Activated naive CD4-positive, alpha-beta T cell treated with anti-CD3 and anti-CD28 coated beads for 36 hours (primary cell): ENCODE measurements at regions not wholly inside any gene's neighbourhood (a gene's known extent, or its start where the extent isn't known, plus 50 kb on each side); places are given as distances from the start of the nearest gene placed in this dataset.
"Not testable (repeated sequence)": the region's sequence is repeated elsewhere in the genome, so short reads cannot be mapped to it uniquely, and the experiment has no call there.

Experiments
- CTCF ChIA-PET: fragments of 350-600 bp; sonication (Branson Sonifier 250); formaldehyde crosslinking; loops from one replicate; lab custom pipeline; 2021; ENCODE audit warnings: antibody characterized with exemption; lab: Charles Lee
- DNase-seq: peaks from one replicate; pipeline ENCODE4 v3.0.0-alpha.2; 2020
- H3K27ac Mint-ChIP-seq: one replicate; pipeline ENCODE4 v1.8.0; 2021; ENCODE audit warnings: mild to moderate bottlenecking, mixed read lengths
- H3K27me3 Mint-ChIP-seq: one replicate; pipeline ENCODE4 v1.8.0; 2021; ENCODE audit warnings: low read depth, mixed read lengths
- H3K36me3 Mint-ChIP-seq: one replicate; pipeline ENCODE4 v1.8.0; 2021; ENCODE audit warnings: low read depth, mixed read lengths
- H3K4me1 Mint-ChIP-seq: one replicate; pipeline ENCODE4 v1.8.0; 2021; ENCODE audit warnings: low read depth, mixed read lengths
- H3K4me3 Mint-ChIP-seq: one replicate; pipeline ENCODE4 v1.8.0; 2021; ENCODE audit warnings: mild to moderate bottlenecking, moderate library complexity, mixed read lengths
- H3K9me3 Mint-ChIP-seq: one replicate; pipeline ENCODE4 v1.8.0; 2021; ENCODE audit warnings: mixed read lengths
- intact Hi-C: fragments of 100-400 bp; cut with micrococcal nuclease; formaldehyde crosslinking; loops from one replicate; pipeline ENCODE4 v1.15.1; 2023

- Mint-ChIP-seq H3K27me3 (no peaks in the 10 kb centered on the region), H3K27ac (no peak overlapping the region), H3K4me3 (no peak overlapping the region), H3K9me3 (peaks cover 2% of the 10 kb centered on the region), H3K36me3 (no peaks in the 10 kb centered on the region), H3K4me1 (no peaks in the 10 kb centered on the region)
- intact Hi-C loops, result no loop called here
- DNase-seq, result no peak
- CTCF ChIA-PET, result no interaction called here
Observed at GRCh38 chr14:40222996-40223395, 790.8 kb upstream of the FBXO33 start.

GRCh38 chr14:40221428-40221827, 789.2 kb upstream of the FBXO33 start:
- DNase-seq, result no peak
- Mint-ChIP-seq H3K27me3 (no peaks in the 10 kb centered on the region), H3K4me3 (no peak overlapping the region), H3K36me3 (no peaks in the 10 kb centered on the region), H3K27ac (no peak overlapping the region), H3K4me1 (no peaks in the 10 kb centered on the region), H3K9me3 (peaks cover 3% of the 10 kb centered on the region)
- CTCF ChIA-PET, result no interaction called here
- intact Hi-C loops, result no loop called here

- Mint-ChIP-seq H3K36me3 (no peaks in the 10 kb centered on the region), H3K27me3 (no peaks in the 10 kb centered on the region), H3K4me3 (no peak overlapping the region), H3K4me1 (no peaks in the 10 kb centered on the region), H3K27ac (no peak overlapping the region), H3K9me3 (peaks cover 6% of the 10 kb centered on the region)
- intact Hi-C loops, result no loop called here
- CTCF ChIA-PET, result no interaction called here
- no peak for DNase-seq
Observed at GRCh38 chr14:40219032-40219431, 786.8 kb upstream of the FBXO33 start.

GRCh38 chr14:40218282-40218941, 786.2 kb upstream of the FBXO33 start:
- H3K36me3 Mint-ChIP-seq, result no peaks in the 10 kb centered on the region
- no peak overlapping the region for H3K4me3 Mint-ChIP-seq
- no peaks in the 10 kb centered on the region for H3K4me1 Mint-ChIP-seq
- CTCF ChIA-PET, result no interaction called here
- H3K27ac Mint-ChIP-seq, result no peak overlapping the region
- intact Hi-C loops, result no loop called here
- DNase-seq, result no peak
- H3K9me3 Mint-ChIP-seq, result peaks cover 6% of the 10 kb centered on the region
- no peaks in the 10 kb centered on the region for H3K27me3 Mint-ChIP-seq

- no peak overlapping the region for H3K27ac Mint-ChIP-seq
- no peak overlapping the region for H3K4me3 Mint-ChIP-seq
- H3K36me3 Mint-ChIP-seq, result no peaks in the 10 kb centered on the region
- CTCF ChIA-PET, result no interaction called here
- no peaks in the 10 kb centered on the region for H3K4me1 Mint-ChIP-seq
- intact Hi-C loops, result no loop called here
- DNase-seq, result no peak
- H3K27me3 Mint-ChIP-seq, result no peaks in the 10 kb centered on the region
- H3K9me3 Mint-ChIP-seq, result peaks cover 7% of the 10 kb centered on the region
Observed at GRCh38 chr14:40216976-40217375, 784.7 kb upstream of the FBXO33 start.

GRCh38 chr14:40216408-40216807, 784.2 kb upstream of the FBXO33 start:
- H3K27me3 Mint-ChIP-seq, H3K27ac Mint-ChIP-seq, H3K4me3 Mint-ChIP-seq, CTCF ChIA-PET, H3K4me1 Mint-ChIP-seq, intact Hi-C loops, H3K9me3 Mint-ChIP-seq, DNase-seq, H3K36me3 Mint-ChIP-seq: not testable (repeated sequence)

GRCh38 chr14:40213701-40214100, 781.5 kb upstream of the FBXO33 start:
- H3K27ac Mint-ChIP-seq, result no peak overlapping the region

GRCh38 chr14:40204441-40205175, 772.4 kb upstream of the FBXO33 start:
- DNase-seq, result no peak

More at GRCh38 chr14:40213701-40214100, 781.5 kb upstream of the FBXO33 start:
- Mint-ChIP-seq H3K27me3 (no peaks in the 10 kb centered on the region), H3K4me3 (no peak overlapping the region), H3K4me1 (no peaks in the 10 kb centered on the region), H3K9me3 (peaks cover 12% of the 10 kb centered on the region), H3K36me3 (no peaks in the 10 kb centered on the region)
- CTCF ChIA-PET, result interaction anchor here (0.6 kb wide), 1 partner anchor 904 kb away, joined by 3 read pairs; no protein-coding TSS in a partner anchor
- DNase-seq, result no peak
- intact Hi-C loops, result no loop called here

GRCh38 chr14:40199101-40199500, 766.9 kb upstream of the FBXO33 start:
- H3K4me1 Mint-ChIP-seq, result no peaks in the 10 kb centered on the region
- intact Hi-C loops, result no loop called here
- no peaks in the 10 kb centered on the region for H3K27me3 Mint-ChIP-seq
- H3K4me3 Mint-ChIP-seq, result no peak overlapping the region
- H3K9me3 Mint-ChIP-seq, result peaks cover 1% of the 10 kb centered on the region
- H3K36me3 Mint-ChIP-seq, result no peaks in the 10 kb centered on the region
- no peak overlapping the region for H3K27ac Mint-ChIP-seq
- CTCF ChIA-PET, result interaction anchor here (0.7 kb wide), 1 partner anchor 178 kb away, joined by 3 read pairs; no protein-coding TSS in a partner anchor
- DNase-seq, result no peak

More at GRCh38 chr14:40204441-40205175, 772.4 kb upstream of the FBXO33 start:
- Mint-ChIP-seq H3K4me1 (no peaks in the 10 kb centered on the region), H3K4me3 (no peak overlapping the region), H3K36me3 (no peaks in the 10 kb centered on the region), H3K27ac (no peak overlapping the region), H3K9me3 (peaks cover 8% of the 10 kb centered on the region), H3K27me3 (no peaks in the 10 kb centered on the region)
- intact Hi-C loops, result no loop called here
- CTCF ChIA-PET, result no interaction called here

- H3K4me1 Mint-ChIP-seq, result no peaks in the 10 kb centered on the region
- H3K4me3 Mint-ChIP-seq, result no peak overlapping the region
- no peak for DNase-seq
- H3K9me3 Mint-ChIP-seq, result peaks cover 1% of the 10 kb centered on the region
- no peak overlapping the region for H3K27ac Mint-ChIP-seq
- H3K36me3 Mint-ChIP-seq, result no peaks in the 10 kb centered on the region
- no peaks in the 10 kb centered on the region for H3K27me3 Mint-ChIP-seq
- CTCF ChIA-PET, result no interaction called here
- intact Hi-C loops, result no loop called here
Observed at GRCh38 chr14:40197344-40197743, 765.1 kb upstream of the FBXO33 start.

GRCh38 chr14:40188006-40188405, 755.8 kb upstream of the FBXO33 start:
- intact Hi-C loops, result no loop called here
- no peaks in the 10 kb centered on the region for H3K4me1 Mint-ChIP-seq
- CTCF ChIA-PET, result no interaction called here
- no peak for DNase-seq
- no peaks in the 10 kb centered on the region for H3K27me3 Mint-ChIP-seq
- H3K9me3 Mint-ChIP-seq, result no peaks in the 10 kb centered on the region
- no peak overlapping the region for H3K27ac Mint-ChIP-seq
- no peaks in the 10 kb centered on the region for H3K36me3 Mint-ChIP-seq
- no peak overlapping the region for H3K4me3 Mint-ChIP-seq

GRCh38 chr14:40164083-40164482, 731.9 kb upstream of the FBXO33 start:
- Mint-ChIP-seq H3K27me3 (no peaks in the 10 kb centered on the region), H3K4me1 (no peaks in the 10 kb centered on the region), H3K4me3 (no peak overlapping the region), H3K36me3 (no peaks in the 10 kb centered on the region), H3K27ac (no peak overlapping the region), H3K9me3 (peaks cover 3% of the 10 kb centered on the region)
- no peak for DNase-seq
- intact Hi-C loops, result no loop called here
- CTCF ChIA-PET, result no interaction called here

GRCh38 chr14:40139657-40140056, 707.4 kb upstream of the FBXO33 start:
- no peak for DNase-seq
- intact Hi-C loops, result loop anchor here (1.0 kb wide), 1 partner anchor 9 kb away; no protein-coding TSS in a partner anchor
- no peaks in the 10 kb centered on the region for H3K36me3 Mint-ChIP-seq
- H3K27ac Mint-ChIP-seq, result no peak overlapping the region
- H3K9me3 Mint-ChIP-seq, result peaks cover 10% of the 10 kb centered on the region
- H3K4me1 Mint-ChIP-seq, result no peaks in the 10 kb centered on the region
- H3K27me3 Mint-ChIP-seq, result no peaks in the 10 kb centered on the region
- CTCF ChIA-PET, result no interaction called here
- H3K4me3 Mint-ChIP-seq, result no peak overlapping the region
